NCI-H345 (cell line): ENCODE measurements at regions not wholly inside any gene's neighbourhood (a gene's known extent, or its start where the extent isn't known, plus 50 kb on each side); places are given as distances from the start of the nearest gene placed in this dataset.

Experiments used
- DNase-seq: peaks from one replicate; lab custom pipeline; 2025; lab: John Stamatoyannopoulos, UW

GRCh38 chr15:36469311-36469966, 110.0 kb upstream of the CDIN1 start:
- DNase-seq, result no peak

- no peak for DNase-seq
Measured at GRCh38 chr15:36472672-36473071, 106.8 kb upstream of the CDIN1 start.

DNA sequence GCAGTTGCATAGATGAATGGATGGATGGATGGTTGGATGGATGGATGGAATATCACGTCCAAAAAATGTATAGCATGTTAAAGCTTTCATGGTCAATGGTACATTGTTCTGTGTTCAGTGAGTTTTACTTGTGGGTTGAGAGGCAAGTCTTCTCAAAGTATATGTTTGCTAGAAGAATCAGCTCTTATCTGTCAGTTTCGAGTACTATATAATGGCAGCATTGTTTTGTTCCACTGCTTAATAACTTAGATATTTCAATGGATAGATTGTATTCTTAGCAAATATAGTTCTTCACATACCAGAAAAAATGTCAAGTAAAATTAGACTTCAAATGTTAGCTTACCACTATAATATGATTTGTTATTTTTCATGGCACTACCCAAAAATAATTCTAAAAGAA, 100.9 kb upstream of the CDIN1 start:
- no peak for DNase-seq

DNA sequence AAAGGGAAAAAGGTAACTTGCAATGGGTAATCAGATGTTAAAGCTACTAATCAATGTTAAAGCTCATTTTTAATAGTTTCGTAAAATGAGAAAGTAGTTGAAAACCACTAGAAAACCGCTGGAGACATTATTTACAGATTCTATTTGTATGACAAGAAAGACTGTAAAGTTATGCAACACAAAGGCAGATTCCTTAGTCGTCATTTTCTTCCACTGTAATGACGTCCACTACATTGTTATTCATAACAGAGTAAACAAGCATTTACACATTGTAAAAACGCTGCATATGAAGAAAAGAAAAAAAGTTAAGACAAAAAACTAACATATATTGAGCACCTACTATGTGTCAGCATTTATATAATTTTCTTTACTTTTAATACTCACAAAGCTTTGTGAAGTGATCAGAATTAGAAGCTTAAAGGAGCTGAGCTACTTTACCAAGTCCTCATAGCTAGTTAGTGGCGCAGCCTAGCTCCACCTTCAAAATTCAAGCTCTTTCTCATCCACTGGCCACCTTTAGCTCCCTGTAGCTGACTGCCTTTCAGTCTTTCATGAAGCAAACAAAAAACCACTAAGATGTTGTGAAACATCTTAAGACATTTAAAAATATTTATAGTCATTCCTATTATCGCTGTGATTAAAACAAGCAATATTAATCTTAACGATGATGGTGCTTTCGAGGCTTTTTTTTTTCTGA, 100.1 kb upstream of the CDIN1 start:
- no peak for DNase-seq

GRCh38 chr15:36481156-36481555, 98.3 kb upstream of the CDIN1 start:
- no peak for DNase-seq

GRCh38 chr15:36483409-36483808, 96.0 kb upstream of the CDIN1 start:
- no peak for DNase-seq

- DNase-seq, result no peak
Measured at GRCh38 chr15:36484038-36484778, 95.2 kb upstream of the CDIN1 start.

DNA sequence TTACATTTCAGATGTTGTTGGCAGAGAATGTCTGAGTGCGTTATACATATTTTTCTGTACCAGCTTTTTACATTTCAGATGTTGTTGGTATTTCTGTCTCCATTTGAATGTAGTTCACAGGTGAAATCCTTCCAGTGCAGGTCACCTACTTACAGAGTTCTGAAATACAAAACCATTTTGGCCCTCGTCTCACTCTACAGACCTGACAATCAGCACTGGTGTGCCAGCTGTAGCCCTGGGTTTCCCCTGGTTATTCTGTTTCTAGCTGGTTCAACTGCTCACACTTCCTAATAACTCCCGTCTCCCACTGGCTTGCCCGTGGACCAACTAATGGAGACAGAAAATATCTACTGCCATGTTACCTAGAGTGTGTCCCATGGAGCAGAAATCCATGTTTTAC, 87.5 kb upstream of the CDIN1 start:
- no peak for DNase-seq

DNA sequence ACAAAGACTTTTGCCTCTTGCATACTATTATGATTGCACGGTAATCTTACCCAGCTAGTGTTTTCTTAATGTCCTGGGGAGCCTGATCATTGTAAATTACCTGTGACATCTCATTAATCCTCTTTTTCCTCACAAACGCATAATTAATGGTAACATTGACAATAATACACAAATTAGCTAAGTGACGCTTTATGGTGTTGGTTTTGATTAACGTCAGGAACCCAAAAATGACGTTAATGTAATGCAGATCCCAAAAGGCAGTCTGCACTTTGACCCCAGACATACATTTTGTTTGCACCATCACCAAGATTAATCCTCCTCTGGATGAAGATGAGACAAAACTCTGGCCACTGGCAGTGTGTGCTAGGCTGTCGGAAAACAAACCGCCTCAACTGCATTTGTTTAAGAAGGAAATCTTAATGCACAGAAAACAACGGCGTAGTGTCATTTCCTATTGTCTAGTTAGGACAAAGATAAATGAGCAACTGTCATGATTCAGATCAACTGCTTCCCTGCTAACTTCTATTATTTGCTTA, 83.9 kb upstream of the CDIN1 start:
- DNase-seq, result no peak

- DNase-seq, result no peak
Measured at GRCh38 chr15:36497901-36498300, 81.5 kb upstream of the CDIN1 start.

- DNase-seq, result no peak
Measured at GRCh38 chr15:36498401-36498800, 81.0 kb upstream of the CDIN1 start.

DNA sequence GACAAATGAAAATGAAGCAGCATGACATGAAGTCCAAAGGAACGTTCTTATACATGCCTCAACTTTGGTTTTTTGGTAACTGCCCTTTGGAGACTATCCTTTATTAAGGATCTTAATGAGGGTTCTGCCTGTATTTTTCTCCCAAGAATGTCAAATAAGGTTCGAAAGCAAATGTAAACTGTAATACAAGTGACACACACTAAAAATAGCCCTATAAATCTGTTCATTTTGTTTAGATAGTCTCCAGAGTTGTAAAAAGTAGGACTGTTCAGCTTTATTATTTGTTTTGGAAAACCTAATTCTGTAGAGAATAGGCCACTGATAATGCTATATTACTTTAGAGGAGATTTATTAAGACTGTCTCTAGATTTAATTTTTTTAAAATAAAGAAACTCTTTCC, 80.5 kb upstream of the CDIN1 start:
- no peak for DNase-seq

DNA sequence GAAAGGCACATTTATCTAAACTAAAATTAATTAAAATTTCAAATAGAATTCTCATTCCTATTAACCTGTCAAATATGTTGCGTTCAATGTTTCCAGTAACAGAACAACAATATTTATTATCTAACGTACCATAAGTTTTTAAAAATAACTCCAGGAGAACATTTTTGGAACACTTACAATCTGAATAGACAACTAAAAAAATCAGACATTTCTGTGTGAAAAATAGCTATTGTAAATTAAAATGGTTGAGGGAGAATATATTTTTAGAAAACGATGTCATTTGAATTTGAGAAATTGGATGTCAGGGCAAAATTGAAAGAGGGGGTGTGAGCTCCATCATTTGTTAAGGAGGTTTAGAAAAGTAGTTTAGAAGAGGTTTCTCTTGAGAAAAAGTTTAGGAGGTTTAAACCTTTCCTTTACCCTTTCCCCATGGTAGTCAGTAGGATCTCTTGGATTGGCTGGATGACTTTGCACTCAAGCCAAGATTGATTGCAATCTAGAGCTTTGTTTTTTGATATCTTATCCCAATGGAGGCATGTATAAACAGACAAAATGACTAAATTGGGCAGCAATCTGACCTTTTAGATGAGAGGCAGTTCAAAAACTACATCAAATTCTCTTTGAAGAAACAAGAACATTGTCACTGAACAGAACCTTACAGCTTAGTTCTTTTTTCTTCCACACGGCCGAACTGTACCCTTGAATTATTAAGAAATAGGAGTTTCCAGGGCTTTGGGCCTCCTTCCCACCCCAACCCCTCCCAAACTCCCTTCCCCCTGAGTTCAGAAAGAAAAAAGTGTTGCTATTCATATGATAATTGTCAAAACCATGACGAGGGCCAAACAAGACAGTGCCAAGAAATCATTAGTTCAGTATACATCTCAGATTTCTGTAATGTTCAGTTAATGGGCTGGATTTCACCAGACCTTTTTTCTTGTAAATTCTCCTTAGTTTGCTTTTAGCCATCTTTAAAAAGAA, 79.7 kb upstream of the CDIN1 start:
- no peak for DNase-seq

- peak; percentile 52 for DNase-seq
Measured at GRCh38 chr15:36501063-36501678, 78.3 kb upstream of the CDIN1 start.

DNA sequence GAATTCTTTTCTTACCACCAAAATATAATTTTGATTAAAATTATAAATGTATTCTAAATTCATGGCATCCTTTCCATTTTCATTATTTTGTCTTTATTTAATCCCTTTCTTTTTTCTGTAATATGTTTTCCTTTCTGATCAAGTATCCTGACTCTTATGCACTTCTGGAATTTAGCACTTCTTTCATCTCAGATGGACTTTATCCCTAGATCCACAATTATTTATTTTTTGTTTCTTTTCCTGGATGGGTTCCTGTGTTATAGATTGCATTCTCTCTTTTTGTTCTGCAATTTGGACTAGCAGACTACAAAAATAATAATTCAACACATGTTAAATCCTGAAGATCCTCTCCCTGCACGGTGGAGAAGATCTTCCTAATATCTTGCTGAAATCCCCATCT, 76.9 kb upstream of the CDIN1 start:
- DNase-seq, result no peak

GRCh38 chr15:36506733-36507356, 72.6 kb upstream of the CDIN1 start:
- DNase-seq, result no peak

DNA sequence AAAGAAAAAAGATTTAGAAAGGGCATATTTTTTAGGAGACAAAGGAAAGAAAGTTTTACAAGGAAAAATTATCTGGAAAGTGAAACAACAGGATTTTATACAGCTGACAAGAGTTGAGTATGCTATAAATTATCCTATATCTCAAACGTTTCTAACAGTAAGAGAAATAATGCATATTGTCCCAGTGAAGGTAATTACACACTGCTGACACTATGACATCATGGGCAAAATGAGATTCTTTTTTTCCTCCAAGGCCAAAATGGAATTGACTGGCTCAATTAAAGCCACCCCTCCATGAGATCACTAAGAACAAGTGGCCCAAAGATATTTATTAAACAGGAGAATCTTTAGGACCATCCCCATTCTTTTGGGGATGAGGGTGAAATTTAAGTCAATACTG, 72.0 kb upstream of the CDIN1 start:
- DNase-seq, result no peak

DNA sequence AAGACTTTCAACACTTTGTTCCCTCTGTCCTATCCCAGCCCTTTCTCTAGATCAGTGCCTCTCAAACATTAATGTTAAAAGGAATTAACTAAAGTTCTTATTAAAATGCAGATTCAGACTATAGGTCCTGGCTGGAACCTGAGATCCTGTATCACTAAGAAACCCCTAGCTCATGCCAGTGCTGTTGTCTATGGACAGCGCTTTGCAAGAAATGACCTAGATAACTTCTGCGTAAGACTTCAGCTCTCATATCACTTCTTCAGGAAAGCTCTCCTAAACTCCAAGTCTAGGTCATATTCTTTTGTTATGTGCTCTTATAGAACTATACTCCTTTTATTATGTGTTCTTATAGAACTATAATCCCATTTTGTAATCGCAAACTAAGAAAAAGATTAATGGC, 67.8 kb upstream of the CDIN1 start:
- no peak for DNase-seq

DNA sequence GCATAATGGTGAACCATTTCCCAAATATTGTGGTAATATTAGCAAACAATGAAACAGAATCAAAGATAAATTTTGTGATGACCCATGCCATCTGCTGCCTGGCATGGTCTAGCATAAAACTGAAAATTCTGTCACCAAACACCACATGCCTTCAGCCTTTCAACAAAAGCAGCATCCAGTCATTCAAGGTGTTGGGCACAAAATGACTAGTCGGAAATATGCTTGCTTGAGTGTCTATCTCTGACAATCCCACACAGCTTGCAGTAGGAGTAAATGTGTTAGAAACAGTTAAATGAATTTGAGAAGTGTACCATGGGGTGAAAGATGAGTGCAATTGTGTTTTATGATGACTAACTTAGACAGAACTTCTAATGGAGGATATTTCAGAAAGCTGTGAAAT, 61.7 kb upstream of the CDIN1 start:
- no peak for DNase-seq

DNA sequence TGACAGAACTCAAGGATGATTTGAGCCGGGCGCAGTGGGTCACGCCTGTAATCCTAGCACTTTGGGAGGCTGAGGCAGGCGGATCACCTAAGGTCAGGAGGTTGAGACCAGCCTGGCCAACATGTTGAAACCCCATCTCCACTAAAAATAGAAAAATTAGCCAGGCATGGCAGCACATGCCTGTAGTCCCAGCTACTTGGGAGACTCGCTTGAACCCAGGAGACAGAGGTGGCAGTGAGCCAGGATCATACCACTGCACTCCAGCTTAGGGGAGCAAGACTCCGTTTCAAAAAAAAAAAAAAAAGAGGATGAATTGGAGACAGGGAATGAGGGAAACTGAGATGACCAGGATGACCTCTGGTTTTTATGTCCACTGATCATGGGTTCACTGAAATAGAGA, 60.4 kb upstream of the CDIN1 start:
- no peak for DNase-seq

GRCh38 chr15:36525430-36525829, 54.0 kb upstream of the CDIN1 start:
- no peak for DNase-seq
